Caki2 (cell line): ENCODE measurements at regions not wholly inside any gene's neighbourhood (a gene's known extent, or its start where the extent isn't known, plus 50 kb on each side); places are given as distances from the start of the nearest gene placed in this dataset.
"Not testable (repeated sequence)": the region's sequence is repeated elsewhere in the genome, so short reads cannot be mapped to it uniquely, and the experiment has no call there.

Source experiments
- DNase-seq: peaks from one replicate; pipeline ENCODE4 v3.0.0-alpha.2; 2015; ENCODE audit warnings: low read depth
- in situ Hi-C: cut with HindIII; loops from 2 replicates; pipeline ENCODE4 v1.10.0; 2016; ENCODE audit warnings: low sequenced_read_pairs, low pct_unique_long_range_greater_than_20kb, mixed read lengths

DNA sequence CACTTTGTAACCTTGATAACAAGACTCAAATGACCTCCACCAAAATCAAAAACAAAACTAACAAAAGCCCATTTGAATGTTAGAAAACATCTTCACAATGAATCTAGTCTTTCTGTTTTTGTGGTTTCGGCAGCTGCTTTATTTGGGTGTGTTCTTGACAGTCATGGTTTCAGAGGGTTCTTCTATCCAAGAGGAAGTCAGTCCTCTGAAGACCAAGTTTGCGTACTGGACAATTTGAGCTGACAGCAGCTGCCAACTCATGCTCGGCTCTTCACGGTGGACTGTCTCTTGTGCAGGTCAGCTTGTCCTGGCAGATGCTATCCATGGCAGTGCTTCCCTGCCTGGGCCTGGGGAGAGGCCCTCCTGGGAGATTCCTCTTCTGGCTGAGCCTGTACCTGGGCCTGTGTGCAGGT is 91.0 kb downstream of the TMEM17 start:
- DNase-seq, result no peak
- in situ Hi-C loops, result no loop called here

DNA sequence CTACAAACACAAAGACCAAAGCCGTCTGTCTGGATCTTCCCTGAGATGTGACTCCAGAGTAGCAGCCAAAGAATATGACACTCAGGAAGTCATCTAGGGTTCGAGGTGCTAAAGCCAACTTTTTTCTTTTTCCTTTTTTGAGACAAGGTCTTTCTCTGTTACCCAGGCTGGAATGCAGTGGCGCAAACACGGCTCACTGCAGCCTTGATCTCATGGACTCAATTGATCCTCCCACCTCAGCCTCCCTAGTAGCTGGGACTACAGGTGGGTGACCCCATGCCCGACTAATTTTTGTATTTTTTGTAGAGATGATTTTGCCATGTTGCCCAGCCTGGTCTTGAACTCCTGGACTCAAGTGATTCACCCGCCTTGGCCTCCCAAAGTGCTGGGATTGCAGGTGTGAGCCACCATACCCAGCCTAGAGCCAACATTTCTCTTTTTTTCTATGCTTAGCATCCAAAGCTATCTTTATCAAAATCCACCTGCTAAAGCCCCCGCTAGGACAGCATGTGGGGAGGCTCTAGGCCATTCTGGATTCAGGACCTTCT is 92.8 kb downstream of the TMEM17 start:
- in situ Hi-C loops, result no loop called here
- no peak for DNase-seq

DNA sequence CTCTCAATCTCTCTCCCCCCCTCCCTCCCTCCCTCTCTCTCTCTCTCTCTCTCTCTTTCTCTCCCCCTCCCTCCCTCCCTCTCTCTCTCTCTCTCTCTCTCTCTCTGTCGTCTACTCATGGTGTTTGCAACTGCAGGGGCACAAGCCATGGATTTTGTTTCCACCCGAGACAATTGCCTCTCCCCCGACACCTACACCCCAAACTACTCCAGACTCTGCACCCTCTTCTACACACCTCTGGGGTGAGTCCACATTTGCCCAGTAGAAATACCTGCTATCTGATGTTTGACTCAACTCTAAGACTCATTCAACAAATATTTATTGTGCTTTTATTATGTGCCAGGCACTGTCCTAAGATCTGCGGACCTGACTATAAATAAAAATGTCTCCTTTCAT is 93.7 kb downstream of the TMEM17 start:
- DNase-seq, result no peak
- in situ Hi-C loops, result no loop called here

DNA sequence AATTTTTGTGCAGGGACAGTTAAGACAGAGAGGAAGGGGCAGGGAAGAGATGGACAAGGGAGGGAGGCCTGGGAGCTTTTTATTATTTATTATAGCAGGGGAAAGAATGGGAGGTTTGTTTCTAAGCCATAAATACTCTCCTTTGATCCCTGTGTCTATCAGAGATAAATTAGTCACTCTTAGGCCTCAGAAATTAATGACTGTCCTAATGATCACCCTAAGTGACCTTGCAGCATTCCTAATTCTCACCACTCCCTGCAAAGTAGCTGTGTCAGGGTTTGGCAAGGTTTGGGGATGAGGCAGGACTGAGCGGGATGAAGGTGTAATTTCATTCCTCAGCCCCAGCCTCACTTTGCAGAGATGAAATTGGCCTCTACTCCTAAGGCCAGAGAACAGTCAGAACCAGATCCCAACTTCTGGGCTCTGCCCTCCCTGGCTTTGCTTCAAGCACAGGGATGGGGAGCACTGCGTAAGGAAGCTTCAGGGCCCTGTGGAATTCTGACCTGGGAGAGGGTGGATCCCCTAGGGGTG is 95.0 kb downstream of the TMEM17 start:
- DNase-seq, result no peak
- in situ Hi-C loops, result no loop called here

DNA sequence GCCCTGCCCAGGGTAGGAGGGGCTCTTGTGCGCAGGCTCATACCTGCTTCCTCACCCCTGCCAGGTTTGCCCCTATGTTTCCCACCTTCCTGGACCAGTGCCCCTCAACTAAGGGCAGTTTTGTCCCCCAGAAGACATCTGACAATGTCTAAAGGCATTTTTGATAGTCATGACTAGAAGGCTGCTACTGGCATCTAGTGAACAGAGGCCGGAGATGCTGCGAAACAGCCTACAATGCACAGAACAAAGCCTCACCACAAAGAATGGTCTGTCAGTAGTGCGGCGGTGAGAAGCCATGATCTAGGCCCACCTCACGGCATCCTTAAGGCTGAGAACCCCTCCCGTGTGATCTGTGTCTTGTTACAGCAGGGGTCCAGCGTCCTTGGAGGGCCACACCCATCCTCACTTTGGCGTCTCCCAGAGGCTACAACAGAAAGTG is 96.0 kb downstream of the TMEM17 start:
- in situ Hi-C loops, result no loop called here

DNA sequence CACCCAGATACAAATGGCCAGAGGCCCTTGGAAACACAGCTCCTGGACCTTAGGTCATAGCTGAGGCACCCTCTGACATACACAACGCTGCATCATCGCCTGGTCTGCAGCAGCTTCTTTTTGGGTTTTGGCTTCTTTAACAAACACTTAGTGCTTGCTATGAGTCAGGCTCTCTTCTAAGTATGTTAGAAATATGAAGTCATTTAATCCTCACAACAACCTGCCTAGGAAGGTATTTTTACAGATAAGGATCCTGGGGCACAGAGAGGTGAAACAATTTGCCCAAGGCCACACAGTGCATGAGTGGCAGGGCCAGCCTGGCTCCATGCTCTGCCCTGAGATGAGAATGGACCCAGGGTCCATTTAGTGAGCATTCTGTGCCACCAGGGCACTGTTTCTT is 96.6 kb downstream of the TMEM17 start:
- in situ Hi-C loops, result no loop called here

More for the DNA sequence above, 96.0 kb downstream of the TMEM17 start:
- no peak for DNase-seq

DNA sequence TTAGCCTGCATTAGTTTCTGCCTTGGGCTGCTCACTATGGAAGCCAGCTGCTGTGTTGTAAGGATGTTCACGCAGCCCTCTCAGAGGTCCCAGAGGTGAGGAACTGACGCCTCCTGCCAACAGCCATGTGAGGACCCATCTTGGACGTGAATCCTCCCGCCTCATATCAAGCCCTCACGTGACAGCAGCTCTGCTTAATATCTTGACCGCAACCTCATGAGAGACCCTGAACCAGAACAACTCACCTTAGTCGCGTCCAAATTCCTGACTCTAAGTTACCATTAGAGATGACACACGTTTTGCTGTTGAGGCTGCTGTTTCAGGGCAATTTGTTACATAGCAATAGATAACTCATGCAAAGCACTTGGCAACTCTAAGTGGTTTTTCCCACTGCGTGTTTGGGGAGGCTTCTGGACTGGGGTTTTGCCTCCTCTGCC is 97.7 kb downstream of the TMEM17 start:
- in situ Hi-C loops, result no loop called here
- DNase-seq, result no peak

More for the DNA sequence above, 96.6 kb downstream of the TMEM17 start:
- DNase-seq, result no peak

DNA sequence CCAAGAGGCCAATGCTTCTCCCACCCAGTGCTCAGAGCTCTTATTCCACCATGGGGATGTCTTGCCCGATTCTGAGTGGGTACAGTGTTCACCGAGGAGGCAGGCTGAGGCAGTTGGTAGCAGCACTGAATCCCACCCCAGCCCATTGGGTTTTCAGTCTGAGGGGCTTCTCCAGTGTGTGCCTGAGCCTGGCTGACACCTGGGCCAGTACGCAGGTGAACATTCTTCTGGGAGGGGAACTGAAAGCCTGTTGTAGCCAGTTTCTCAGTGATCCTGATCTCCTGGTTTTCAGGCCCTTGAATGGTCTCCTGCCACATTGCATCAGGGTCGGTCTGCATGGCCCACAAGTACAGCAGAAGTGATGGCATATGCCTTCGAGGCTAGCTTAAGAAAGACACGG is 98.2 kb downstream of the TMEM17 start:
- in situ Hi-C loops, result no loop called here
- DNase-seq, result no peak

DNA sequence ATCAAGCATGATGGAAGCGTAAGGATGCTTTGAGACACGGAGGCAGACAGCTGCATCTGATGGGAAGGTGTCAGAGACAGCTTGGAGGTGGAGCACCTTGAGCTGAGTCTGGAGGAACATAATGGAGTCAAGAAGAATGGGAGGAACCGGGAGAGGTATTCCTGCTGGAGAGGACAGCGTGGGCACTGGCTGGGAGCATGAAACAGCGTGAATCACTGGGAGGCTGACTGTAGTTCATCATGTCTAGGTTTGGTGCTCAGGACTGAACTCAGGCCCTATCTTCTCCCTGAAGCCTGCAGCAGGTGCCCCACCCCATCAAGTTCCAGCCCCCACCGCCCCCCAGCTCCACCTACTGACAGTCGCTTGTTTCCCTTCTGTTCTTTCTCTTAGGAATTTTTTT is 98.6 kb downstream of the TMEM17 start:
- no peak for DNase-seq
- in situ Hi-C loops, result no loop called here

DNA sequence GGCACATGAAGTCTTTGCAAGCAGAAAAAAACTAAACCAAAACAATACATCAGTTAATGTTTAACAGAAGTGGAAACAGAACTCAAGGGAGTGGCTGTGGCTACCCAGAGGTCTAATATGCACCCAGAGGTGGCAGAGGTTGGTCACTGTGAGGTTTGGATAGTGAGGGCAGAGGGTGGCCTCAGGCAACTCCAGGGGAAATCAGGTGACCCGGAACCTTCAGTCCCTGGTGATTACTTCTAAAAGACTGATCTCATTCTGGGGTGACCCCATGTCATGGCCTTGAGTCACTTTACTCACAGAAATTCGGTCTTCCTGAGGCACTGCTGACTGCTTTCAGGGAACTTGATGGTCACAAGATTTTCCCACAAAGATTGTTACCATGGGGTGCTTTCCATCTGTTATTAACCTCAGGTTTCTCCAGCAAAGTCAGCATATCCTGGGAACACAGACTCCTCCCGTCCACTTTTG is 99.4 kb downstream of the TMEM17 start:
- in situ Hi-C loops, result no loop called here

DNA sequence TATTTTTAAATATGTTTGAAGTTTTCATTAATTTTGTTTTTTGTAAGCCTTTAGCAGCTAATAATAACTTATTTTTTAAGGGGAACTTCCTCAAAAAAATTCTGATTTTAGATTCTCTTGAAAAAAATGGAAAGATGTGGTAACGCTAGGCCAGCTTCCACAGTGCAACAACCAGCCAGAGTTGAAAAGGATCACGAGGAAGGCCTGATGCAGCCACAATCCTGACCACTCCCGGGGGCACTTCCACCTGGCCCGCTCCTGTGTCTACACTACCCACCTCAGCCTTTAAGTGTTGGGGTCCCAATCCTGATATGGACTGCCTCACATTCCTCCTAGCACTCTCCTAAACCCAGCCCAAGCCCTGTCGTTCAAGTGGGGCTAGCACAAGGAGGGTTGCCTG is 101.1 kb downstream of the TMEM17 start:
- in situ Hi-C loops, result no loop called here
- DNase-seq, result no peak

More for the DNA sequence above, 99.4 kb downstream of the TMEM17 start:
- peak; percentile 88 for DNase-seq

DNA sequence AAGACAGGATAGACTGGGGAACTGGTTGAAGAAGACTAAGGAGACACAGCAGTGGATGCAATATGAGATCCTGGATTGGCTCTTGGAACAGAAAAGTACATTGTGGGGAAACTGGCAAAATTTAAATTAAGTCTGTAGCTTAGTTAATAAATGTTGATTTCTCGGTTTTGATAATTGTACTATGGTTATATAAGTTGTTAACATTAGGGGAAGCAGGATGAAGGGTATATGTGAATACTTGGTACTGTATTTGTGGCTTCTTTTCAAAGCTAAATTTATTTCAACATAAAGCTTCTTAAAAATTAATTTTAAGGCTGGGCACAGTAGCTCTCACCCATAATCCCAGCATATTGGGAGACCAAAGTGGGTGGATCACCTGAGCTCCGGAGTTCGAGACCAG is 103.8 kb downstream of the TMEM17 start:
- in situ Hi-C loops, result no loop called here
- no peak for DNase-seq

DNA sequence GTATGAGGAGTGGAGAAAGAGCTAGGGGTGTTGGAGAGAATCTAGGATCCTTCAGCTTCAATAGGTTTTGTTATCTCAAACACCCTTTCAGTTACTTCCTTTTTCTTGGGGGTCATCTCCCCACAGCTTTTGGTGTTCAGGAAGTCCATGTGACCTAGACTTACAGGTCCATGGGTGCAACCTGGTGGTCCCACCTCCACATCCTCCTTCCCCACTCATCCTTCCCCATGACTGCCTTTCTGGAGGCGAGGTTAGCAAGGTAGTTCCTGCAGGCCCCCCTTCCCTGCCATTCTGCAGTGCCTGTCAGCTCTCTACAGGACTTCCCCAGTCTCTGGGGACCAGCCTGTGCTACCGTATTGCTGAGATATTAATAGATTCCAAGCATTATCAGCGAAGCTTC is 107.6 kb downstream of the TMEM17 start:
- DNase-seq, result no peak
- in situ Hi-C loops, result no loop called here

DNA sequence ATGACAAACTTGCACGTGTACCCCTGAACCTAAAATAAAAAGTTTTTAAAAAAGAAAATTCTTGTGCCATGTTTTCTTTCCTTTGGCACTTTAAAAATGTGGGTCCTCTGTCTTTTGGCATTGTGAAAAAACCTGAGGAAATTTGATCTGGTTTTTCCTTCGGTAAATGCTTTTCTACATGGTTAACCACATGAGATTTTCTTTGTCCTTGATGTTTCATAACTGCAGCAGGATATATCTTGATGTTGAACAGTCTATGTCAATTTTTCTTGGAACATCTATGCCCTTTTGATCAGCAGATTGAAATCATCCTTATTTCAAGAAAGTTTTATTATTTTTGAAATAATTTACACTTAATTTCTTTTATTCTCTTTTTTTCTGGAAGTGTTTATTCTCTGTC is 109.1 kb downstream of the TMEM17 start:
- DNase-seq, result no peak
- in situ Hi-C loops, result no loop called here

DNA sequence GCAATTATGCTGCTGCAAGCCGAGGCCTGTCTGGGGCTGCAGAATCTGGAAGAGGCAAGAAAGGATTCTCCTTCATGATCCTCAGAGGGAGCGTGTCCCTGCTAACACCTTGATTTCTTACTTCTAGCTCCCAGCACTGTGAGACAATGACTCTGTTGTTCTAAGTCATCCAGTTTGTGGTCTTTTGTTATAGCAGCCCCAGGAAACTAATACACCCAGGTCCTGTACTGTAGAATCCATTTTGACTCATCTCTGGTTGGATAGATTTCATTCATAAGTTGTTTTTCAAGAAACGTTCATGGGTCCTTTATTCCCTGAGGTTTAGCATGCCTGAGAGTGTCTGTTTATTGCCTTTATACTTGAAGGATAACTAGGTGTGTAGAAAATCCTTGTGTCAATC is 112.7 kb downstream of the TMEM17 start:
- DNase-seq, result no peak
- in situ Hi-C loops, result no loop called here

DNA sequence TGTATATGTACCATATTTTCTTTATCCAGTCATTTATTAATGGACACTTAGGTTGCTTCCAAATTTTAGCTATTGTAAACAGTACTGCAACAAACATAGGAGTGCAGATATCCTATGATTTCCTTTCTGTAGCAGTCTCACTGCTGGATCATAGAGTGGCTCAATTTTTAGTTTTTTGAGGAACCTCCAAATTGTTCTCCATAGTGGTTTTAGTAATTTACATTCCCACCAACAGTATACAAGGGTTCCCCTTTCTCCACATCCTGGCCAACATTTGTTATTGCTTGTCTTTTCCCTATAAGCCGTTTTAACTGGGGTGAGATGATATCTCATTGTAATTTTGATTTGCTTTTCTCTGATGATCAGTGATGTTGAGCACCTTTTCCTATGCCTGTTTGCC is 114.3 kb downstream of the TMEM17 start:
- in situ Hi-C loops, result no loop called here
- no peak for DNase-seq

DNA sequence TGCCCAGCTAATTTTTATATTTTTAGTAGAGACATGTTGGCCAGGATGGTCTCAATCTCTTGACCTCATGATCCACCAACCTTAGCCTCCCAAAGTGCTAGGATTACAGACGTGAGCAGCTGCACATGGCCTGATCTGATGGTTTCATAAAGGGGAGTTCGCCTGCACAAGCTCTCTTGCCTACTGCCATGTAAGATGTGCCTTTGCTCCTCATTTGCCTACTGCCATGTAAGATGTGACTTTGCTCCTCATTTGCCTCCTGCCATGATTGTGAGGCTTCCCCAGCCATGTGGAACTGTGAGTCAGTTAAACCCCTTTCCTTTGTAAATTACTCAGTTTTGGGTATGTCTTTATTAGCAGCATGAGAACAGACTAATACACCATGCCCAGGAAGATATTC is 119.6 kb downstream of the TMEM17 start:
- in situ Hi-C loops, DNase-seq: not testable (repeated sequence)

DNA sequence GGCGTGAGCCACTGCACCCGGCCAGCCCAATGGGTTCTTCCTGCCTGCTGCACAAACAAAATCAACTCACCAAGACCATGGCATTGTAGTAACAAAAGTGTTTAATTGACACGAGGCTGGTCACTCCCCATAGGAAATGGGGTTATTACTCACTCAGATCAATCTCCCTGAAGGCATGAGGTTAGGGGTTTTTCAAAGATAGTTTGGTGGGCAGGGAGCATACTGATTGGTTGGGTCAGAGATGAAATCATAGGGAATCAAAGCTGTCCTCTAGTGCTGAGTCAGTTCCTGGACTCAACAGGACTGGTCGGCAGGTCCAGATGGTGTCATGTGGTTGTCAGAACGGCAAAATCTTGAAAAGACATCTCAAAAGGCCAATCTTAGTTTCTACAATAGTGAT is 122.1 kb downstream of the TMEM17 start:
- DNase-seq, result no peak
- in situ Hi-C loops, result no loop called here

DNA sequence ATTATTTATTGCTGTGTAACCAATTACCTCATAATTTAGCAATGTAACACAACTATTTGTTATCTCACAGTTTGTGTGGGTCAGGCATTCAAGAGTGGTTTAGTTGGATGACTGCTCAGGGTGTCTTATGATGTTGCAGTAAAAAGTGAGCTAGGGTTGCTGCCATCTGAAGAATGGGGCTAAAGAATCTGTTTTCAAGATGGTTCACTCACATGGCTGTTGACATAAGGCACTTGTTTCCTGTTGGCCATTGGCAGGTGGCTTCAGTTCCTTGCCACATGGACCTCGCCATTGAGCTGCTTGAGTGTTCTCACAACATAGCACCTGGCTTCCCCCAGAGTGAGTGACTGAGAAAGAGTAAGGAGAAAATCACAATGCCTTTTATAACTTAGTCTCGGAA is 123.2 kb downstream of the TMEM17 start:
- in situ Hi-C loops, result no loop called here
- no peak for DNase-seq

DNA sequence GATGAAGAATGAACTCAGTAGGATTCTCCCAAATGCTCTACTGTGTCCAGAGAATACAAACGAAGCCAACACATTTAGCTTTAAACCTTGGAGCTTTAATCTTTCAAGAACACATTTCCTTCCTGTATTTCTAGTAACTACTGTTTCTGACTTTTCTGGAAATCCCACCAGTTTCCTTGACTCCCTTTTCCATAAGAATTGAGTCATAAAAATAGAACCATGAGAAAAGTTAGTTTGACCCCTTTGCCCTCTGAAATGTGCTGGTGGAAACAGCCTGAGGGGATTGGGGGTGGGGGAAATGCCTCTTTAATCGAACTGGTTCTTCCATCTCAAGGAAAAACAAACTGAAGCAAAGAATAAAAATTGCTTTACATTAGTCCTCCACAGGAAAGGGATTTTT is 123.9 kb downstream of the TMEM17 start:
- in situ Hi-C loops, result no loop called here
- no peak for DNase-seq
